Neural cell (in vitro differentiated cells): ENCODE measurements at regions not wholly inside any gene's neighbourhood (a gene's known extent, or its start where the extent isn't known, plus 50 kb on each side); places are given as distances from the start of the nearest gene placed in this dataset.

Experiments used
- H2AFZ ChIP-seq: fragments of 200-600, 300-800 bp; sonication (generic), shearing (Covaris generic); 2 replicates; pipeline ENCODE4 v1.6.0; 2014; ENCODE audit warnings: low read depth, mild to moderate bottlenecking, antibody characterized with exemption, low read length, moderate library complexity
- H3F3A ChIP-seq: fragments of 200-600 bp; shearing (Covaris generic); 2 replicates; pipeline ENCODE4 v1.6.1; 2016; ENCODE audit warnings: mild to moderate bottlenecking, moderate library complexity, mixed read lengths, antibody characterized with exemption, low read length; ENCODE audit not compliant: insufficient read depth, poor library complexity, severe bottlenecking
- H3K27ac ChIP-seq: fragments of 200-600, 300-800 bp; sonication (generic), shearing (Covaris generic); 2 replicates; pipeline ENCODE4 v1.5.1; 2014; ENCODE audit warnings: mild to moderate bottlenecking, low read length, moderate library complexity
- H3K27me3 ChIP-seq: fragments of 300-800, 200-600 bp; sonication (generic), shearing (Covaris generic); 2 replicates; pipeline ENCODE4 v1.6.0; 2014; ENCODE audit warnings: mild to moderate bottlenecking, low read depth, low read length, moderate library complexity; ENCODE audit not compliant: insufficient read depth
- H3K36me3 ChIP-seq: fragments of 300-800, 200-600 bp; sonication (generic), shearing (Covaris generic); 2 replicates; pipeline ENCODE4 v1.5.1; 2014; ENCODE audit warnings: mild to moderate bottlenecking, antibody characterized with exemption, low read length, moderate library complexity; ENCODE audit not compliant: insufficient read depth
- H3K4me2 ChIP-seq: fragments of 300-800, 200-600 bp; sonication (generic), shearing (Covaris generic); 2 replicates; pipeline ENCODE4 v1.6.0; 2014; ENCODE audit warnings: mild to moderate bottlenecking, low read length
- H3K4me3 ChIP-seq: fragments of 300-800, 200-600 bp; sonication (generic), shearing (Covaris generic); 2 replicates; pipeline ENCODE4 v1.5.1; 2014; ENCODE audit warnings: mild to moderate bottlenecking, low read length, moderate library complexity
- H3K79me2 ChIP-seq: fragments of 200-600 bp; shearing (Covaris generic); replicated peaks from 2 replicates; pipeline ENCODE4 v1.6.0; 2014; ENCODE audit warnings: mild to moderate bottlenecking, low read length, moderate library complexity; ENCODE audit not compliant: insufficient read depth
- H3K9ac ChIP-seq: fragments of 300-800, 200-600 bp; sonication (generic), shearing (Covaris generic); 2 replicates; pipeline ENCODE4 v1.6.1; 2016; ENCODE audit warnings: mild to moderate bottlenecking, low read length, mixed read lengths
- H3K9me2 ChIP-seq: fragments of 200-600 bp; shearing (Covaris generic); 2 replicates; pipeline ENCODE4 v1.6.1; 2016; ENCODE audit warnings: mild to moderate bottlenecking, low read length, mixed read lengths; ENCODE audit not compliant: insufficient read depth
- H3K9me3 ChIP-seq: fragments of 200-600, 300-800 bp; sonication (generic), shearing (Covaris generic); 2 replicates; pipeline ENCODE4 v1.6.1; 2016; ENCODE audit warnings: mild to moderate bottlenecking, mixed run types, low read length, moderate library complexity, mixed read lengths
- H4K20me1 ChIP-seq: fragments of 200-600 bp; shearing (Covaris generic); 2 replicates; pipeline ENCODE4 v1.6.1; 2016; ENCODE audit warnings: mild to moderate bottlenecking, mixed run types; ENCODE audit not compliant: insufficient read depth
- EP300 ChIP-seq: fragments of 450-650 bp; conservative IDR thresholded peaks from 2 replicates; pipeline ENCODE4 v1.6.1; 2014; ENCODE audit warnings: antibody characterized with exemption, mild to moderate bottlenecking, moderate library complexity; ENCODE audit not compliant: poor library complexity, severe bottlenecking
- EZH2 ChIP-seq: fragments of 200-600, 300-800 bp; shearing (Covaris generic), sonication (generic); IDR thresholded peaks from 2 replicates; pipeline ENCODE4 v1.6.1; 2014; ENCODE audit warnings: antibody characterized with exemption, low read length, borderline replicate concordance, mild to moderate bottlenecking; ENCODE audit not compliant: insufficient read depth, poor library complexity, severe bottlenecking
- MXI1 ChIP-seq: fragments of 450-650 bp; conservative IDR thresholded peaks from 2 replicates; pipeline ENCODE4 v1.6.1; 2014; ENCODE audit warnings: antibody characterized with exemption, mild to moderate bottlenecking; ENCODE audit not compliant: poor library complexity, severe bottlenecking
- POLR2AphosphoS5 ChIP-seq: IDR thresholded peaks from 2 replicates; pipeline ENCODE4 v1.6.1; 2012
- REST ChIP-seq: IDR thresholded peaks from 2 replicates; pipeline ENCODE4 v1.6.1; 2012; ENCODE audit warnings: borderline replicate concordance
- TAF1 ChIP-seq: IDR thresholded peaks from 2 replicates; pipeline ENCODE4 v1.6.1; 2012; ENCODE audit warnings: low read depth
- TF ChIP-seq, protein P1 (sequence below): fragments of 450-650 bp; IDR thresholded peaks from 2 replicates; pipeline ENCODE4 v1.5.1; 2014; ENCODE audit warnings: antibody characterized with exemption, mild to moderate bottlenecking, moderate library complexity; ENCODE audit not compliant: poor library complexity, severe bottlenecking

GRCh38 chr4:63017300-63017699, 1392.0 kb downstream of the TECRL start:
- Histone ChIP-seq H3K36me3 (no peaks in the 10 kb centered on the region), H3K9me3 (no peaks in the 10 kb centered on the region), H3K9ac (no peak overlapping the region), H3K4me3 (no peak overlapping the region), H3K4me2 (no peak overlapping the region), H2AFZ (no peak overlapping the region), H3K27me3 (no peaks in the 10 kb centered on the region), H3F3A (no peaks in the 10 kb centered on the region), H3K9me2 (no peaks in the 10 kb centered on the region), H3K27ac (no peak overlapping the region), H3K79me2 (no peaks in the 10 kb centered on the region), H4K20me1 (no peaks in the 10 kb centered on the region)
- TF ChIP-seq POLR2AphosphoS5 (no peak), REST (no peak), EP300 (no peak)

GRCh38 chr4:62970846-62971245, 1438.4 kb downstream of the TECRL start:
- Histone ChIP-seq H4K20me1 (no peaks in the 10 kb centered on the region), H3K4me3 (no peak overlapping the region), H3K27me3 (no peaks in the 10 kb centered on the region), H3K36me3 (no peaks in the 10 kb centered on the region), H2AFZ (no peak overlapping the region), H3K79me2 (no peaks in the 10 kb centered on the region), H3K9me2 (no peaks in the 10 kb centered on the region), H3K9ac (no peak overlapping the region), H3K27ac (no peak overlapping the region), H3K9me3 (no peaks in the 10 kb centered on the region), H3F3A (no peaks in the 10 kb centered on the region), H3K4me2 (no peak overlapping the region)
- TF ChIP-seq, protein P1, sequence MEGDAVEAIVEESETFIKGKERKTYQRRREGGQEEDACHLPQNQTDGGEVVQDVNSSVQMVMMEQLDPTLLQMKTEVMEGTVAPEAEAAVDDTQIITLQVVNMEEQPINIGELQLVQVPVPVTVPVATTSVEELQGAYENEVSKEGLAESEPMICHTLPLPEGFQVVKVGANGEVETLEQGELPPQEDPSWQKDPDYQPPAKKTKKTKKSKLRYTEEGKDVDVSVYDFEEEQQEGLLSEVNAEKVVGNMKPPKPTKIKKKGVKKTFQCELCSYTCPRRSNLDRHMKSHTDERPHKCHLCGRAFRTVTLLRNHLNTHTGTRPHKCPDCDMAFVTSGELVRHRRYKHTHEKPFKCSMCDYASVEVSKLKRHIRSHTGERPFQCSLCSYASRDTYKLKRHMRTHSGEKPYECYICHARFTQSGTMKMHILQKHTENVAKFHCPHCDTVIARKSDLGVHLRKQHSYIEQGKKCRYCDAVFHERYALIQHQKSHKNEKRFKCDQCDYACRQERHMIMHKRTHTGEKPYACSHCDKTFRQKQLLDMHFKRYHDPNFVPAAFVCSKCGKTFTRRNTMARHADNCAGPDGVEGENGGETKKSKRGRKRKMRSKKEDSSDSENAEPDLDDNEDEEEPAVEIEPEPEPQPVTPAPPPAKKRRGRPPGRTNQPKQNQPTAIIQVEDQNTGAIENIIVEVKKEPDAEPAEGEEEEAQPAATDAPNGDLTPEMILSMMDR, result no peak
- TF ChIP-seq POLR2AphosphoS5, result no peak

GRCh38 chr4:62960415-62960814, 1448.8 kb downstream of the TECRL start:
- H3F3A ChIP-seq, result no peaks in the 10 kb centered on the region
- no peaks in the 10 kb centered on the region for H3K36me3 ChIP-seq
- no peaks in the 10 kb centered on the region for H3K27me3 ChIP-seq
- no peaks in the 10 kb centered on the region for H4K20me1 ChIP-seq
- no peaks in the 10 kb centered on the region for H3K9me3 ChIP-seq
- no peak overlapping the region for H3K4me2 ChIP-seq
- H3K9me2 ChIP-seq, result no peaks in the 10 kb centered on the region
- H2AFZ ChIP-seq, result no peak overlapping the region
- H3K79me2 ChIP-seq, result no peaks in the 10 kb centered on the region
- no peak for TF ChIP-seq MXI1
- no peak for TF ChIP-seq TAF1
- no peak for TF ChIP-seq POLR2AphosphoS5
- TF ChIP-seq EZH2, result no peak
- no peak for TF ChIP-seq EP300
- TF ChIP-seq, protein P1, result no peak
- H3K9ac ChIP-seq, result no peak overlapping the region
- H3K4me3 ChIP-seq, result no peak overlapping the region
- no peak overlapping the region for H3K27ac ChIP-seq
